ENCODE measurements at regions not wholly inside any gene's neighbourhood (a gene's known extent, or its start where the extent isn't known, plus 50 kb on each side); places are given as distances from the start of the nearest gene placed in this dataset.

DNA sequence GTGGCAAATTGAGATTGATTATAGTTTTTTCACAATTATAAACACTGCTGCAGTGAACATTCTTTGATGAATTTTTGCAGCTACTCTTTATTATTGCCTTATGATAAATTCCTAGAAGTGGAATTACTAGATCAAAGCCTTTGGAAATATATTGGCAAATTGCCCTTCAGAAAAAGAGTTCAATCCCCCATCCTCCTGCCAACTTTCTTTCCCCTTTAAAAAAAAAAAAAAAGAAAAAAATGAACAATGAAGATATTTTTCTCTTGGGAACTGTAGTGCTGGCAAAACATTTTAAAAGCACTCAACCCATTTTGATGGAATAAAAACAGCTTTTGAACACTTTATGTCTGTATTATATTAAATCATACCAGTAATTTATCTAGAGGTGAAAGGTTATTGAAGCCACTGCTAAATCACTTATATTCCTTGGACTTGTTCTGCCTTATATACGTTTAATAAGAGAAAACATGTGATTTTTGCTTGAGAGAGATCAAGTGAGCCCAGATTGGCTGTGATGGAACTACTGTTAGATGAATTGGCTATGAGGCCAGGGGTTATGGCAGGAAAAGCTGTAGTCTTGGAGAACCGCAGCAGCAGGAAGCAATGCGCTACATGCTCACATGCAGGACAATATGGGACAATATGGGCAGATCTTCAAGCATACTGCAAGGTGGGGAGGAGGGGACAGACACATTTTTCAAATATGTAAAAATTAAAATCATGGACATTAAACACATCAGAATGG is 212.8 kb upstream of the C2CD4B start:
- TF ChIP-seq, protein P1, sequence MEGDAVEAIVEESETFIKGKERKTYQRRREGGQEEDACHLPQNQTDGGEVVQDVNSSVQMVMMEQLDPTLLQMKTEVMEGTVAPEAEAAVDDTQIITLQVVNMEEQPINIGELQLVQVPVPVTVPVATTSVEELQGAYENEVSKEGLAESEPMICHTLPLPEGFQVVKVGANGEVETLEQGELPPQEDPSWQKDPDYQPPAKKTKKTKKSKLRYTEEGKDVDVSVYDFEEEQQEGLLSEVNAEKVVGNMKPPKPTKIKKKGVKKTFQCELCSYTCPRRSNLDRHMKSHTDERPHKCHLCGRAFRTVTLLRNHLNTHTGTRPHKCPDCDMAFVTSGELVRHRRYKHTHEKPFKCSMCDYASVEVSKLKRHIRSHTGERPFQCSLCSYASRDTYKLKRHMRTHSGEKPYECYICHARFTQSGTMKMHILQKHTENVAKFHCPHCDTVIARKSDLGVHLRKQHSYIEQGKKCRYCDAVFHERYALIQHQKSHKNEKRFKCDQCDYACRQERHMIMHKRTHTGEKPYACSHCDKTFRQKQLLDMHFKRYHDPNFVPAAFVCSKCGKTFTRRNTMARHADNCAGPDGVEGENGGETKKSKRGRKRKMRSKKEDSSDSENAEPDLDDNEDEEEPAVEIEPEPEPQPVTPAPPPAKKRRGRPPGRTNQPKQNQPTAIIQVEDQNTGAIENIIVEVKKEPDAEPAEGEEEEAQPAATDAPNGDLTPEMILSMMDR (IDR thresholded peaks at IDR 0.05; ENCODE audit: insufficient read depth, low read length, missing control alignments) = no peak
- POLR2A ChIA-PET = no interaction called here
- CTCF ChIA-PET = interaction anchor here (1.3 to 1.5 kb wide), 2 partner anchors 10 to 33 kb away, joined by 3 read pairs; no protein-coding TSS in a partner anchor
- H3K4me3 ChIP-seq (ENCODE audit: low read depth, low read length) = no peak overlapping the region
- DNase-seq (ENCODE audit: low read depth, low spot score) = no peak

DNA sequence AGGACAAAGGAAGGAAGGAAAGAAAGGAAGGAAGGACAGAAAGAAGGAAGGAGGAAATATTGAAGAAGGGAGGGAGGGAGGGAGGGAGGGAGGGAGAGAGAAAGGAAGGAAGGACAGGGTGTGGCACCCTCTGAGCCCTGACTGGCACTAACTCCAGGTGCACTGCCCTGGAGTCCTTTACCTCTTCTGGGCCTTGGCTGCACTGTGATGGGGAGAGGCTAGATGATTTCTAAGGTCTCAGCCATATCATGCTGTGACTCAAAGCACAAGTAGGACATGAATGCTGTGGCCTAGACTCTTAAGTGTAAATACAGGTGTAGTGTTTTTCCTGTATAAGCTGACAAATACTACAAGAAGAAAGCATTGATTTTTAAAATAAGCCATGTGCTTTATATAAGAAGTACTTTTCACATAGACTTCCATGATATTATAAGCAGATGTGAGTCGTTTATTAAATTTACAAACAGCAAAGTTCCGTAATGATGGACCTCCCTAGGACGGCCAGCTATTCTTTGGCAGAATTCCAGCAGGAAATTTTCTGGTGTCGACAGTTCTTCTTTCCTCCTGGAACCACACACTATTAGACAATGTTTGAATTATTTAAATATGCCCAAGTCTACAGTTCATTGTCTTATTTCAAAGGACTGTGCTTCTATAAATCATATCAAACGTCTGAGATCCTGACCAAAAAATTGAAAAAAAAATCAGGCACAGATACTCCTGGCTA is 213.8 kb upstream of the C2CD4B start:
- no peak overlapping the region for H3K4me3 ChIP-seq (ENCODE audit: low read depth, low read length)
- TF ChIP-seq, protein P1 (IDR thresholded peaks at IDR 0.05; ENCODE audit: insufficient read depth, low read length, missing control alignments) = no peak
- POLR2A ChIA-PET = no interaction called here
- CTCF ChIA-PET = interaction anchor here (1.5 kb wide), 1 partner anchor 9 kb away, joined by 3 read pairs; no protein-coding TSS in a partner anchor
- DNase-seq (ENCODE audit: low read depth, low spot score) = no peak

DNA sequence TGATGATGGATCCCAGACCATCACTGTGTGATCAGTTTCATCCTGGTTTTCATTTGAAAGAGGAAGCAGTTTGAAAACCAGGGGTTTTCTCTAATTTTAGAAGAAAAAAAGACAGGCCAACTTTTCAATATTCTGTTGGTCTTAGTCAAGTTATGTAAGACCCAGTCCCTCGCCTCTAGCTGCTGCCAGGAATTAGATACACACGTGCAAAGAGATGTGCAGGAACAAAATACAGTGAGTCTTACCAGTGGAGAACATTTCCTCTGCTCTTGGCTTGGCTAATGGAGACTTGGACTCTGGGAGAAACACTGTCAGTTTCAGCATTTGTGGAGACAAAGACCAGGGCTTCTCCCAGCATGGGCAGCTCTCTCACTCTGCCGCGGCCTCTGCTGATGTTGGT is 214.9 kb upstream of the C2CD4B start:
- no peak for DNase-seq (ENCODE audit: low read depth, low spot score)
- ChIA-PET CTCF (no interaction called here), POLR2A (no interaction called here)
- H3K4me3 ChIP-seq (ENCODE audit: low read depth, low read length) = no peak overlapping the region
- TF ChIP-seq, protein P1 (IDR thresholded peaks at IDR 0.05; ENCODE audit: insufficient read depth, low read length, missing control alignments) = no peak

DNA sequence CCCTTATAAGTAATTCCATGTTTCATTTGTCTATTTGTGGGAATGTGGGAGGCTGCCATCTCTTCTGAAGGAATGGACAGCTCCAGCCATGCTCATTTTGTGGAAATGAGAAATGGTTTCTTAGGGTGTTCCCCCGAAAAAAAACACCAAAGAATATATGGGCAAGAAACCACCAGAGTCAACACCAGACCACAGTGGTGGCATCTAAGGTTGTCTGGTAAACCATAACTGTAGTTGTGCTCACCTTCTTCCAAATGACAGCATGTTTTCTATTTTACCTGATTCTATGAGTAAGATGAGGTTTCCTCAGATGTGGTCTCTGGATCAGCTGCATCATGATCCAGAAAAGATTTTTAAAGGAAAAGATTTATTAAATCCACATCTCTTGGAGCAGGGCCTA is 217.0 kb upstream of the C2CD4B start:
- H3K4me3 ChIP-seq (ENCODE audit: low read depth, low read length) = no peak overlapping the region
- POLR2A ChIA-PET = no interaction called here
- TF ChIP-seq, protein P1 (IDR thresholded peaks at IDR 0.05; ENCODE audit: insufficient read depth, low read length, missing control alignments) = no peak
- CTCF ChIA-PET = interaction anchor here (1.3 kb wide), 1 partner anchor 37 kb away, joined by 4 read pairs; no protein-coding TSS in a partner anchor
- no peak for DNase-seq (ENCODE audit: low read depth, low spot score)

DNA sequence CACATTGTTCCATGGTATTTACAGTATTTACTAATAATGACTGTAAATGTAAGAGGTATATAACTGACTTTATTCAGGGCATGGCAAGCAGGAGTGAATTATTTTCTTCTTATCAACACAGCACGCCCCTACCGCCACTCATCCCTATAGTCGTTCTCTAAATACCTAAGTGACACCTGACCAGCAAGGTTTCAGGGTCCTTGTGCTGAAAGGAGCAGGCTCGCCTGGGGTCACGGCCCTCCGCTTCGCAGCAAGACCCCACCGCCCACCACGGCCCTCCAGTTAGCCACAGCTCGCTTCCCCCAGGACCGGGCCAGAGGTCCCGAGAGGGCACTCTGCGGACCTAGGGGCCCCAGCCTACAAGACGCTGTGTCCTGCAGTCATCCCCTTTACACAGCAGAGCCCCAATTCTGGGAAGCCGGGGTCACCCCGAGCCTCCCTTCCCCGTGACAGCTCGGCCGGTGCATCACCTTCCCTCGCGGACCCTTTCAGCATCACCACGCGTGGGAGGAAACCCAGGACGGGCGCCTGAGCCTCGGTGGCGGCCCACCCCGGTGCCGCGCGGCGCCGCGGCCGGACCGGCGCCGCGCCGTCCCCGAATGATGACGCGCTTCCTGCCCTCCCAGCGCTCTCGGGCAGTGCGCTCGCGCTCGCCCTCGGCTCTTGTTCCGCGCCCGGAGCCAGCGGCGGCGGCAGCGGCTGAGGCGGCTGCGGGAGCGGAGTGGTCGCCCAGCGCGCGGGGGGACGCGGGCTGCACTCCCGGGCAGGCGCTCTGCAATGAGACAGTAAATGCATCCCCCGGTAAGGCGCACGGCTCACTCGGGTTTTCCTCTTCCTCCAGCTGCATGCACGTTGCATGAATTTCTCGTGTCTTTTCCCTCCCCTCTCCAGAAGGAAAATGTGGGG is 225.1 kb upstream of the C2CD4B start, which contains the start of gene TLN2:
TSS of gene TLN2 (plus strand) at position 666 of the 906 bp plus-strand sequence.
- CTCF ChIA-PET = interaction anchor here (0.9 to 3.5 kb wide), 5 partner anchors 12 to 357 kb away, joined by 3 to 18 read pairs (median 4); no protein-coding TSS in a partner anchor
- TF ChIP-seq, protein P1 (IDR thresholded peaks at IDR 0.05; ENCODE audit: insufficient read depth, low read length, missing control alignments) = no peak
- DNase-seq (ENCODE audit: low read depth, low spot score) = no peak
- POLR2A ChIA-PET = interaction anchor here (0.6 to 1.6 kb wide), 2 partner anchors 16 to 28 kb away, joined by 3 to 4 read pairs; no protein-coding TSS in a partner anchor
- H3K4me3 ChIP-seq (ENCODE audit: low read depth, low read length) = peak within 1 kb of the TSS; percentile 90
